NCI-H1417 treated with DMSO at 0.1 percent for 48 hours (cell line): ENCODE measurements at regions not wholly inside any gene's neighbourhood (a gene's known extent, or its start where the extent isn't known, plus 50 kb on each side); places are given as distances from the start of the nearest gene placed in this dataset.
"Not testable (repeated sequence)": the region's sequence is repeated elsewhere in the genome, so short reads cannot be mapped to it uniquely, and the experiment has no call there.

Experiments
- DNase-seq: peaks from one replicate; lab custom pipeline; 2025; lab: John Stamatoyannopoulos, UW

- no peak for DNase-seq
Observed at GRCh38 chr7:153638821-153639435, 413.3 kb upstream of the DPP6 start.

GRCh38 chr7:153640586-153640985 lies 411.6 kb upstream of the DPP6 start:
- no peak for DNase-seq

- no peak for DNase-seq
Observed at GRCh38 chr7:153641199-153641598, 411.0 kb upstream of the DPP6 start.

GRCh38 chr7:153642989-153643388 lies 409.2 kb upstream of the DPP6 start:
- no peak for DNase-seq

GRCh38 chr7:153657182-153657800 lies 394.9 kb upstream of the DPP6 start:
- no peak for DNase-seq

- no peak for DNase-seq
Observed at GRCh38 chr7:153675131-153675530, 377.1 kb upstream of the DPP6 start.

- no peak for DNase-seq
Observed at GRCh38 chr7:153682628-153683027, 369.6 kb upstream of the DPP6 start.

GRCh38 chr7:153696242-153696641 lies 356.0 kb upstream of the DPP6 start:
- DNase-seq, result no peak

- DNase-seq, result no peak
Observed at GRCh38 chr7:153698046-153698445, 354.2 kb upstream of the DPP6 start.

- DNase-seq, result no peak
Observed at GRCh38 chr7:153701678-153702077, 350.5 kb upstream of the DPP6 start.

- DNase-seq, result not testable (repeated sequence)
Observed at GRCh38 chr7:153723892-153724291, 328.3 kb upstream of the DPP6 start.

GRCh38 chr7:153731504-153731903 lies 320.7 kb upstream of the DPP6 start:
- not testable (repeated sequence) for DNase-seq

GRCh38 chr7:153743434-153743833 lies 308.8 kb upstream of the DPP6 start:
- DNase-seq, result not testable (repeated sequence)

GRCh38 chr7:153747969-153748368 lies 304.2 kb upstream of the DPP6 start:
- DNase-seq, result not testable (repeated sequence)

GRCh38 chr7:153748885-153749284 lies 303.3 kb upstream of the DPP6 start:
- not testable (repeated sequence) for DNase-seq

- DNase-seq, result not testable (repeated sequence)
Observed at GRCh38 chr7:153765869-153766268, 286.3 kb upstream of the DPP6 start.

- DNase-seq, result not testable (repeated sequence)
Observed at GRCh38 chr7:153766926-153767325, 285.3 kb upstream of the DPP6 start.

GRCh38 chr7:153772966-153773365 lies 279.2 kb upstream of the DPP6 start:
- DNase-seq, result no peak

GRCh38 chr7:153776940-153777339 lies 275.3 kb upstream of the DPP6 start:
- DNase-seq, result not testable (repeated sequence)

GRCh38 chr7:153797363-153797762 lies 254.8 kb upstream of the DPP6 start:
- DNase-seq, result not testable (repeated sequence)

- DNase-seq, result no peak
Observed at GRCh38 chr7:153808117-153808516, 244.1 kb upstream of the DPP6 start.

- no peak for DNase-seq
Observed at GRCh38 chr7:153829525-153829924, 222.7 kb upstream of the DPP6 start.

GRCh38 chr7:153832160-153832559 lies 220.0 kb upstream of the DPP6 start:
- no peak for DNase-seq

- DNase-seq, result no peak
Observed at GRCh38 chr7:153835103-153835502, 217.1 kb upstream of the DPP6 start.
